HEK293 (cell line): ENCODE measurements at regions not wholly inside any gene's neighbourhood (a gene's known extent, or its start where the extent isn't known, plus 50 kb on each side); places are given as distances from the start of the nearest gene placed in this dataset.

Source experiments
- PRDM1 ChIP-seq: fragments of 450-650 bp; formaldehyde crosslinking; IDR thresholded peaks from 2 replicates; pipeline ENCODE4; 2016; ENCODE audit warnings: missing biosample characterization, missing genetic modification characterization
- REST ChIP-seq: fragments of 450-650 bp; formaldehyde crosslinking; IDR thresholded peaks from 2 replicates; pipeline ENCODE4 v1.5.1; 2016; ENCODE audit warnings: missing biosample characterization, missing genetic modification characterization
- ZBTB1 ChIP-seq: fragments of 450-650 bp; formaldehyde crosslinking; IDR thresholded peaks from 2 replicates; pipeline ENCODE4 v1.5.1; 2016; ENCODE audit warnings: missing biosample characterization, missing genetic modification characterization
- ZNF350 ChIP-seq: fragments of 450-650 bp; formaldehyde crosslinking; IDR thresholded peaks from 2 replicates; pipeline ENCODE4 v1.5.0; 2017; ENCODE audit warnings: missing biosample characterization, mild to moderate bottlenecking, missing genetic modification characterization
- ZNF560 ChIP-seq: fragments of 450-650 bp; formaldehyde crosslinking; IDR thresholded peaks from 2 replicates; pipeline ENCODE4 v1.5.1; 2017; ENCODE audit warnings: missing biosample characterization, missing genetic modification characterization, borderline replicate concordance
- ZNF777 ChIP-seq: fragments of 450-650 bp; formaldehyde crosslinking; IDR thresholded peaks from 2 replicates; pipeline ENCODE4 v1.5.1; 2017; ENCODE audit warnings: missing biosample characterization, missing genetic modification characterization, borderline replicate concordance
- ZNF830 ChIP-seq: fragments of 450-650 bp; IDR thresholded peaks from 2 replicates; pipeline ENCODE4 v1.5.0; 2018; ENCODE audit warnings: missing biosample characterization, missing genetic modification characterization, low read depth, mild to moderate bottlenecking, moderate library complexity
- ZSCAN30 ChIP-seq: fragments of 450-650 bp; IDR thresholded peaks from 2 replicates; pipeline ENCODE4 v1.5.1; 2018; ENCODE audit warnings: missing biosample characterization, mild to moderate bottlenecking, missing genetic modification characterization, moderate library complexity
- TF ChIP-seq, protein P1 (sequence below): fragments of 450-650 bp; formaldehyde crosslinking; IDR thresholded peaks from 2 replicates; pipeline ENCODE4 v1.5.1; 2016; ENCODE audit warnings: missing biosample characterization, missing genetic modification characterization
- TF ChIP-seq, protein P2 (sequence below): fragments of 450-650 bp; formaldehyde crosslinking; IDR thresholded peaks from 2 replicates; pipeline ENCODE4 v1.5.1; 2016; ENCODE audit warnings: missing biosample characterization, missing genetic modification characterization, low read depth
- TF ChIP-seq, protein P3 (sequence below): fragments of 450-650 bp; formaldehyde crosslinking; IDR thresholded peaks from 2 replicates; pipeline ENCODE4 v1.5.1; 2016; ENCODE audit warnings: missing biosample characterization, missing genetic modification characterization, borderline replicate concordance
- TF ChIP-seq, protein P4 (sequence below): fragments of 450-650 bp; formaldehyde crosslinking; IDR thresholded peaks from 2 replicates; pipeline ENCODE4 v1.5.1; 2017; ENCODE audit warnings: missing biosample characterization, missing genetic modification characterization

DNA sequence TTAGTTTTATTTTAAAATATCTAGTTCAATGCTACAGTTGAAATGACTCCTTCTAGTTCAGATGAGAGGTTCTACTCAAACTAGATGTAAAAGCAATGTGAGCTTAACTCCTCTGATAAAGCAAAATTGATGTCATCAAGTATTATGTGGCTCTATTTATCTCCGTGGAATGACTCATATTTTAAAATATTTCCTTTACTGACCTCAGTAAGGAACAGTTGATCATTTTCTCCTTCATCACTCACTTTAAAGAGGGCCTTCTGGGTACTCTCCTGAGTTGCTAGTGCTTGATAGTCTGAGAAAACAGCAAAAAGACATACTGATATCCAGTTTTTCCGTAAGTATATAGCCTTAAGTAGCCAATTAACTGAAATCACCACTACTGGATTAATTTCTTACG is 1099.3 kb downstream of the ROBO2 start:
- TF ChIP-seq PRDM1 (tag by site-specific recombination), result no peak
- TF ChIP-seq REST (tag by site-specific recombination), result no peak
- TF ChIP-seq ZBTB1 (tag by site-specific recombination), result no peak
- TF ChIP-seq, protein P1, sequence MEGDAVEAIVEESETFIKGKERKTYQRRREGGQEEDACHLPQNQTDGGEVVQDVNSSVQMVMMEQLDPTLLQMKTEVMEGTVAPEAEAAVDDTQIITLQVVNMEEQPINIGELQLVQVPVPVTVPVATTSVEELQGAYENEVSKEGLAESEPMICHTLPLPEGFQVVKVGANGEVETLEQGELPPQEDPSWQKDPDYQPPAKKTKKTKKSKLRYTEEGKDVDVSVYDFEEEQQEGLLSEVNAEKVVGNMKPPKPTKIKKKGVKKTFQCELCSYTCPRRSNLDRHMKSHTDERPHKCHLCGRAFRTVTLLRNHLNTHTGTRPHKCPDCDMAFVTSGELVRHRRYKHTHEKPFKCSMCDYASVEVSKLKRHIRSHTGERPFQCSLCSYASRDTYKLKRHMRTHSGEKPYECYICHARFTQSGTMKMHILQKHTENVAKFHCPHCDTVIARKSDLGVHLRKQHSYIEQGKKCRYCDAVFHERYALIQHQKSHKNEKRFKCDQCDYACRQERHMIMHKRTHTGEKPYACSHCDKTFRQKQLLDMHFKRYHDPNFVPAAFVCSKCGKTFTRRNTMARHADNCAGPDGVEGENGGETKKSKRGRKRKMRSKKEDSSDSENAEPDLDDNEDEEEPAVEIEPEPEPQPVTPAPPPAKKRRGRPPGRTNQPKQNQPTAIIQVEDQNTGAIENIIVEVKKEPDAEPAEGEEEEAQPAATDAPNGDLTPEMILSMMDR (tag by site-specific recombination), result no peak
- no peak for TF ChIP-seq ZSCAN30 (tag by site-specific recombination)
- no peak for TF ChIP-seq ZNF777
- TF ChIP-seq, protein P2, sequence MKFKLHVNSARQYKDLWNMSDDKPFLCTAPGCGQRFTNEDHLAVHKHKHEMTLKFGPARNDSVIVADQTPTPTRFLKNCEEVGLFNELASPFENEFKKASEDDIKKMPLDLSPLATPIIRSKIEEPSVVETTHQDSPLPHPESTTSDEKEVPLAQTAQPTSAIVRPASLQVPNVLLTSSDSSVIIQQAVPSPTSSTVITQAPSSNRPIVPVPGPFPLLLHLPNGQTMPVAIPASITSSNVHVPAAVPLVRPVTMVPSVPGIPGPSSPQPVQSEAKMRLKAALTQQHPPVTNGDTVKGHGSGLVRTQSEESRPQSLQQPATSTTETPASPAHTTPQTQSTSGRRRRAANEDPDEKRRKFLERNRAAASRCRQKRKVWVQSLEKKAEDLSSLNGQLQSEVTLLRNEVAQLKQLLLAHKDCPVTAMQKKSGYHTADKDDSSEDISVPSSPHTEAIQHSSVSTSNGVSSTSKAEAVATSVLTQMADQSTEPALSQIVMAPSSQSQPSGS, result no peak
- TF ChIP-seq ZNF560 (tag by site-specific recombination), result no peak
- TF ChIP-seq, protein P3, sequence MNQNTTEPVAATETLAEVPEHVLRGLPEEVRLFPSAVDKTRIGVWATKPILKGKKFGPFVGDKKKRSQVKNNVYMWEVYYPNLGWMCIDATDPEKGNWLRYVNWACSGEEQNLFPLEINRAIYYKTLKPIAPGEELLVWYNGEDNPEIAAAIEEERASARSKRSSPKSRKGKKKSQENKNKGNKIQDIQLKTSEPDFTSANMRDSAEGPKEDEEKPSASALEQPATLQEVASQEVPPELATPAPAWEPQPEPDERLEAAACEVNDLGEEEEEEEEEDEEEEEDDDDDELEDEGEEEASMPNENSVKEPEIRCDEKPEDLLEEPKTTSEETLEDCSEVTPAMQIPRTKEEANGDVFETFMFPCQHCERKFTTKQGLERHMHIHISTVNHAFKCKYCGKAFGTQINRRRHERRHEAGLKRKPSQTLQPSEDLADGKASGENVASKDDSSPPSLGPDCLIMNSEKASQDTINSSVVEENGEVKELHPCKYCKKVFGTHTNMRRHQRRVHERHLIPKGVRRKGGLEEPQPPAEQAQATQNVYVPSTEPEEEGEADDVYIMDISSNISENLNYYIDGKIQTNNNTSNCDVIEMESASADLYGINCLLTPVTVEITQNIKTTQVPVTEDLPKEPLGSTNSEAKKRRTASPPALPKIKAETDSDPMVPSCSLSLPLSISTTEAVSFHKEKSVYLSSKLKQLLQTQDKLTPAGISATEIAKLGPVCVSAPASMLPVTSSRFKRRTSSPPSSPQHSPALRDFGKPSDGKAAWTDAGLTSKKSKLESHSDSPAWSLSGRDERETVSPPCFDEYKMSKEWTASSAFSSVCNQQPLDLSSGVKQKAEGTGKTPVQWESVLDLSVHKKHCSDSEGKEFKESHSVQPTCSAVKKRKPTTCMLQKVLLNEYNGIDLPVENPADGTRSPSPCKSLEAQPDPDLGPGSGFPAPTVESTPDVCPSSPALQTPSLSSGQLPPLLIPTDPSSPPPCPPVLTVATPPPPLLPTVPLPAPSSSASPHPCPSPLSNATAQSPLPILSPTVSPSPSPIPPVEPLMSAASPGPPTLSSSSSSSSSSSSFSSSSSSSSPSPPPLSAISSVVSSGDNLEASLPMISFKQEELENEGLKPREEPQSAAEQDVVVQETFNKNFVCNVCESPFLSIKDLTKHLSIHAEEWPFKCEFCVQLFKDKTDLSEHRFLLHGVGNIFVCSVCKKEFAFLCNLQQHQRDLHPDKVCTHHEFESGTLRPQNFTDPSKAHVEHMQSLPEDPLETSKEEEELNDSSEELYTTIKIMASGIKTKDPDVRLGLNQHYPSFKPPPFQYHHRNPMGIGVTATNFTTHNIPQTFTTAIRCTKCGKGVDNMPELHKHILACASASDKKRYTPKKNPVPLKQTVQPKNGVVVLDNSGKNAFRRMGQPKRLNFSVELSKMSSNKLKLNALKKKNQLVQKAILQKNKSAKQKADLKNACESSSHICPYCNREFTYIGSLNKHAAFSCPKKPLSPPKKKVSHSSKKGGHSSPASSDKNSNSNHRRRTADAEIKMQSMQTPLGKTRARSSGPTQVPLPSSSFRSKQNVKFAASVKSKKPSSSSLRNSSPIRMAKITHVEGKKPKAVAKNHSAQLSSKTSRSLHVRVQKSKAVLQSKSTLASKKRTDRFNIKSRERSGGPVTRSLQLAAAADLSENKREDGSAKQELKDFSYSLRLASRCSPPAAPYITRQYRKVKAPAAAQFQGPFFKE (tag by site-specific recombination), result no peak
- TF ChIP-seq ZNF830 (tag by site-specific recombination), result no peak
- TF ChIP-seq, protein P4, sequence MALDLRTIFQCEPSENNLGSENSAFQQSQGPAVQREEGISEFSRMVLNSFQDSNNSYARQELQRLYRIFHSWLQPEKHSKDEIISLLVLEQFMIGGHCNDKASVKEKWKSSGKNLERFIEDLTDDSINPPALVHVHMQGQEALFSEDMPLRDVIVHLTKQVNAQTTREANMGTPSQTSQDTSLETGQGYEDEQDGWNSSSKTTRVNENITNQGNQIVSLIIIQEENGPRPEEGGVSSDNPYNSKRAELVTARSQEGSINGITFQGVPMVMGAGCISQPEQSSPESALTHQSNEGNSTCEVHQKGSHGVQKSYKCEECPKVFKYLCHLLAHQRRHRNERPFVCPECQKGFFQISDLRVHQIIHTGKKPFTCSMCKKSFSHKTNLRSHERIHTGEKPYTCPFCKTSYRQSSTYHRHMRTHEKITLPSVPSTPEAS (tag by site-specific recombination), result no peak
- TF ChIP-seq ZNF350 (tag by site-specific recombination), result no peak
